Ascending aorta (tissue), 2 donors: ENCODE measurements at regions not wholly inside any gene's neighbourhood (a gene's known extent, or its start where the extent isn't known, plus 50 kb on each side); places are given as distances from the start of the nearest gene placed in this dataset.

Experiments
- DNase-seq, 2 donors: peaks; one replicate each; pipeline ENCODE4 v3.0.0-alpha.2; 2019; ENCODE audit warnings: low spot score in 2 of 2
- H3K27ac ChIP-seq, 2 donors: fragments of 200-600 bp; sonication (generic); one replicate each; pipeline ENCODE4 v1.5.1; 2016 to 2017; ENCODE audit warnings: mild to moderate bottlenecking in 1 of 2
- H3K27me3 ChIP-seq: fragments of 200-600 bp; sonication (generic); one replicate; pipeline ENCODE4 v1.5.1; 2017
- H3K36me3 ChIP-seq, 2 donors: fragments of 200-600 bp; sonication (generic); one replicate each; pipeline ENCODE4 v1.5.1; 2016
- H3K4me1 ChIP-seq, 2 donors: fragments of 200-600 bp; sonication (generic); one replicate each; pipeline ENCODE4 v1.5.1; 2016 to 2017; ENCODE audit warnings: mild to moderate bottlenecking in 1 of 2
- H3K4me3 ChIP-seq, 2 donors: fragments of 200-600 bp; sonication (generic); one replicate each; pipeline ENCODE4 v1.5.1; 2016 to 2017; ENCODE audit warnings: mild to moderate bottlenecking in 1 of 2
- H3K9me3 ChIP-seq, 2 donors: fragments of 200-600 bp; sonication (generic); one replicate each; pipeline ENCODE4 v1.5.1; 2016
- intact Hi-C: fragments of 100-400 bp; cut with DNase I; formaldehyde crosslinking; loops from one replicate; pipeline ENCODE4 v1.15.1; 2023
- TF ChIP-seq, protein P1 (sequence below), 3 experiments: fragments of 200-600 bp in 2 of 3; fragments of 450-650 bp in 1 of 3; sonication (generic) in 2 of 3; IDR thresholded peaks; one replicate each; pipeline ENCODE4 v1.5.1; 2016 to 2019; ENCODE audit warnings: antibody characterized with exemption in 3 of 3, mild to moderate bottlenecking in 1 of 3, moderate library complexity in 1 of 3

DNA sequence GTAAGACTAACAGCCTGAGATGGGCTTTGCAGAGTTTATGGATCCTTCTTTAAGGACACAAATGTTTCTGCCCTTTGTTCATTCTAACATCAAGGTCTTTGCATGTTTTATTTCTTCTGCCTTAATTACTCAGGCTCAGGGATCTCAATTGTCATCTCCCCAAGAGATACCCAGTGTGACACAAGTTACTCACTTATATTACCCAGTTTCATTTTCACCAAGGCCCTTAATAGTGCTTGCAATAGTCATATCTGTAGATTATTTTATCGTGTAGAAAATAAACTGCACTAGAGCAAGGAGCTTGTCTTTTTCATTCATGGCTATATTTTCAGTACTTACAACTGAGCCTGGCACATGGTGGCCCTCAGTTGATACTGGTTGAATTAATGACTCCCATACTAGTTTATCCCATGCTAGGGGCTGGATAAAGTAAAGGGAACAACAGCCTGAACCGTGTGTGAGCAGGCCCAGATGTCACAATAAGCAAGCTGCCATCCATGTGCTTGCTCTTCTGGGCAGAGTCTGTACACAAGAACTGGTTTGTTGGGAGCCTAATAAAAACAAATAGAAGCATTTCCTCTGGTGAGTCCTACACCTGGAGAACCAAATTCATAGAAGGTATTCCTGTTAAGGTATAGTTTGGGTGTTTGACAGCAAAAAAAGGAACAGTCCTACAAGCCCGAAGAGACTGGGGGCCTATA is 112.5 kb upstream of the CD180 start:
- TF ChIP-seq, protein P1, sequence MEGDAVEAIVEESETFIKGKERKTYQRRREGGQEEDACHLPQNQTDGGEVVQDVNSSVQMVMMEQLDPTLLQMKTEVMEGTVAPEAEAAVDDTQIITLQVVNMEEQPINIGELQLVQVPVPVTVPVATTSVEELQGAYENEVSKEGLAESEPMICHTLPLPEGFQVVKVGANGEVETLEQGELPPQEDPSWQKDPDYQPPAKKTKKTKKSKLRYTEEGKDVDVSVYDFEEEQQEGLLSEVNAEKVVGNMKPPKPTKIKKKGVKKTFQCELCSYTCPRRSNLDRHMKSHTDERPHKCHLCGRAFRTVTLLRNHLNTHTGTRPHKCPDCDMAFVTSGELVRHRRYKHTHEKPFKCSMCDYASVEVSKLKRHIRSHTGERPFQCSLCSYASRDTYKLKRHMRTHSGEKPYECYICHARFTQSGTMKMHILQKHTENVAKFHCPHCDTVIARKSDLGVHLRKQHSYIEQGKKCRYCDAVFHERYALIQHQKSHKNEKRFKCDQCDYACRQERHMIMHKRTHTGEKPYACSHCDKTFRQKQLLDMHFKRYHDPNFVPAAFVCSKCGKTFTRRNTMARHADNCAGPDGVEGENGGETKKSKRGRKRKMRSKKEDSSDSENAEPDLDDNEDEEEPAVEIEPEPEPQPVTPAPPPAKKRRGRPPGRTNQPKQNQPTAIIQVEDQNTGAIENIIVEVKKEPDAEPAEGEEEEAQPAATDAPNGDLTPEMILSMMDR (IDR thresholded peaks at IDR 0.05) = no peak
- H3K4me1 ChIP-seq = peaks cover 7 to 16% of the 10 kb centered on the region in 2 donors
- no peaks in the 10 kb centered on the region for H3K36me3 ChIP-seq
- H3K27ac ChIP-seq = no peak overlapping the region
- no peaks in the 10 kb centered on the region for H3K27me3 ChIP-seq
- no peak overlapping the region for H3K4me3 ChIP-seq
- H3K9me3 ChIP-seq = no peaks in the 10 kb centered on the region
- intact Hi-C loops = no loop called here
- DNase-seq = no peak

DNA sequence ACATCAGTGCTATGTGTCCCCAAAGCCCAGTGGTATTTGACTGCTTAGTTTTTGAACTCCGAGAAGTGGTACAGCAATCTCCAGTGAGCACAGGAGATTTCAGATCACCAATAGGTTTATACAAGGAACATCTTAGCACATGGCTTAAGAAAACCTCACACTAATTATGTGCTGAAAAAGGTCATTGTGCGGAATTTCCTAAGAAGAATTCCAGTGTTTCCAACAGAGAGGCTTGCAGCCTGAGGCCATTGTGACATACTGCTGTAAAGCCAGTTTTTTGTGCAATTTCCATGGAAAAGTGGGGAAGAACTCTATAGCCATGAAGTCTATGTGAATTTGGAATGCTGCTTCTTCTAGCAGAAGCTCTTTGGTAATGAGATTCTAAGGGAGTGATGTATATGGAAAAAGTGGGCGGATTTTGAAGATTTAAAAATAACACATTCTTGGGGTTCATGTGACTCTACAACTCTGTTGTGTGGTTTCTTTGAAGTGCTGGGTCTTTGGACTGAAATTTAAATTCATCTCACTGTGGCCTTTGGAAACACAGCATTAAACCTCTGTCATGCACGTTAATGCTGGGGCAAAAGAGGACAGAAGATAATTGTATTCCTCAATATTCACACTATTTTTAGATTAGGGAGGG is 110.5 kb upstream of the CD180 start:
- Histone ChIP-seq H3K9me3 (no peaks in the 10 kb centered on the region), H3K4me1 (peaks cover 7 to 17% of the 10 kb centered on the region in 2 donors), H3K36me3 (no peaks in the 10 kb centered on the region), H3K27me3 (no peaks in the 10 kb centered on the region), H3K4me3 (no peak overlapping the region), H3K27ac (no peak overlapping the region)
- TF ChIP-seq, protein P1 (IDR thresholded peaks at IDR 0.05) = no peak
- intact Hi-C loops = no loop called here
- no peak for DNase-seq

DNA sequence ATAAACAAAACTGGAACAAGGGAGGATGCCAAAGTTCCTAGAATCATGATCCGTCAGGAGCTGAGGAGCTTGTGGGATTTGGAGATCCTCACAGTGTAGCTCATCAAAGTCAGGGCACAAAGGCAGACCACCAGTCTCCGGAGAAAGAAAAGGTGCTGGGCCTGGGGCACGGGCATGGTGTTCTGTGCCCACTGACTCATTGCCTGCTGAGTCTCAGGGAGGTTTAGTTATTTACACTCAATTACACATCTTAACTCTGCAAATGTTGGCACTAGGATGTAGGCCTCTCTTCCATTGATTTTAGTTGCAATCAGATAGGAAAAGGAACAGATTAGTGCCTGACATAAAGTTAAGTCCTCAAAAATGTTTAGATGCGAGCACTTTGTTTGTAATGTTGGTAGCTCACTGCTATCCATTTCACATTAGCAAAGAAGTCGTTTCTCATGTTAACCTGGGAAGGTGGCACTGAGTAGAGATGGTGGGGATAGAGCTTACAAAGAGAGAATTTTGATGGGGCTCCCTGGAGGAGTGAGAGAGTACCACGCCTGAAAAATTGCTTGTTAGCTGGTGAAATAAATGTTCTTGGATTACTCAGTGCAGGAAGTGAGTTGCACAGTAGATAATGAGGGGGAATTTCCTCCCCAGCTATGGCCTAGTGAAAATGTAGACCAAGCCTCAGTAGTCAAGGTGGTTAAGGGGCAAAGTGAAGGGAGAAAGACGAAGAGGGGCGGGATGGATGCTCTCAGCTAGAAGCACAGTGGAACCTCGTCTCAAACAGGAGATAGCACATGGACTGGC is 109.5 kb upstream of the CD180 start:
- DNase-seq = no peak
- Histone ChIP-seq H3K4me3 (no peak overlapping the region), H3K27ac (peak overlapping the region; percentile 67 to 89), H3K4me1 (peaks cover 7 to 19% of the 10 kb centered on the region in 2 donors), H3K36me3 (no peaks in the 10 kb centered on the region), H3K9me3 (no peaks in the 10 kb centered on the region), H3K27me3 (no peaks in the 10 kb centered on the region)
- intact Hi-C loops = no loop called here
- TF ChIP-seq, protein P1 (IDR thresholded peaks at IDR 0.05) = no peak

DNA sequence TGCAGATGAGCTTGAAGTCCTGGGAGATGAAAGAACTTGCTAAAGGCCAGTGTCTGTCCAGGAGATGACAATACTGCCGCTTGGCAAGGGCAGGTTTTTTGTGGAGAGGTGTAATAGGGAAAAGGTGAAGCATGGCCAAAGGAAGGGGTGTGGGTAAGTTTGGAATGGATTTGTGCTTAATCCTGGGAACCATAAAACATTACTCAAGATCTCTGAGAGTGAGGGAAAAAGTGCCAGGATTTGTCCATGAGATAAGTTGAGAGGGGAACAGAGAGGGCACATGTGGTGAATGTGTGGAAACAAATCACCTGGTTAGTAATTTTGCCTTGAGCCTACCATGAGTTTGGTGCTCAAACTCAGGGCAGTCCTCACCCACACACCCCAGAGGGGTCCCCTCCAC is 108.8 kb upstream of the CD180 start:
- peak overlapping the region; percentile 67 to 89 for H3K27ac ChIP-seq
- H3K36me3 ChIP-seq = no peaks in the 10 kb centered on the region
- no peak for DNase-seq
- no peaks in the 10 kb centered on the region for H3K27me3 ChIP-seq
- H3K4me1 ChIP-seq = peaks cover 7 to 26% of the 10 kb centered on the region in 2 donors
- no peaks in the 10 kb centered on the region for H3K9me3 ChIP-seq
- TF ChIP-seq, protein P1 (IDR thresholded peaks at IDR 0.05) = no peak
- intact Hi-C loops = no loop called here
- no peak overlapping the region for H3K4me3 ChIP-seq

DNA sequence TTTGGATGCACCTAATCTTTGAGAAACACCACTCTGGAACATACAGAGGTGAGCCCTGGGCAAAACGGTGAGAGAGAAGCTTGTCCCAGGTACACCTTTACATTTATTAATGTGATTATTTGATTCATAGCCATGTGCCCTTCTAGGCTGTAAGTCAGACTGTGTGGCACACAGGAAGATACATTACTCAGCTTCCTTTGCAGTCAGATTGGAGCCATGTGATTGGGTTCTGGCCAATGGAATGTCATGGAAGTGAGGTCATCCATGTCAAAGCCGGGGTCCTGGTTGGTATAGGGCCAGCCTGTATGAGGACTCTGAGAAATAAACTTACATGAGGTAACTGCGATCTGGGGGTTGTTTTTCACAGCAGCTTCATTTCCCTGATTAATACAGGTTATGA is 106.8 kb upstream of the CD180 start:
- TF ChIP-seq, protein P1 (IDR thresholded peaks at IDR 0.05) = no peak
- H3K36me3 ChIP-seq = no peaks in the 10 kb centered on the region
- no peaks in the 10 kb centered on the region for H3K9me3 ChIP-seq
- H3K27me3 ChIP-seq = no peaks in the 10 kb centered on the region
- no peak overlapping the region for H3K4me3 ChIP-seq
- no peak for DNase-seq
- H3K4me1 ChIP-seq = peaks cover 7 to 29% of the 10 kb centered on the region in 2 donors
- peak overlapping the region; percentile 75 to 89 for H3K27ac ChIP-seq
- intact Hi-C loops = loop anchor here (5.0 kb wide), 2 partner anchors 56 to 949 kb away; no protein-coding TSS in a partner anchor
